ENCODE measurements at regions not wholly inside any gene's neighbourhood (a gene's known extent, or its start where the extent isn't known, plus 50 kb on each side); places are given as distances from the start of the nearest gene placed in this dataset.

- no peaks in the 10 kb centered on the region for H3K79me2 ChIP-seq (ENCODE audit: insufficient read depth, low read depth)
- TF ChIP-seq CTCF (conservative IDR thresholded peaks at IDR 0.05; ENCODE audit: low read depth, low read length): no peak
- H3K27me3 ChIP-seq (ENCODE audit: insufficient read depth, low read depth): no peaks in the 10 kb centered on the region
- H3K36me3 ChIP-seq (ENCODE audit: insufficient read depth): no peaks in the 10 kb centered on the region
- no peaks in the 10 kb centered on the region for H3K4me1 ChIP-seq (ENCODE audit: low read depth, poor library complexity, severe bottlenecking)
- no peak overlapping the region for H2AFZ ChIP-seq (ENCODE audit: low read depth)
- H3K4me2 ChIP-seq: no peak overlapping the region
- H3K9ac ChIP-seq: no peak overlapping the region
- H3K27ac ChIP-seq: no peak overlapping the region
- H4K20me1 ChIP-seq (ENCODE audit: insufficient read depth): no peaks in the 10 kb centered on the region
- no peak overlapping the region for H3K4me3 ChIP-seq (IDR thresholded peaks at IDR 0.05; ENCODE audit: insufficient read depth, low read depth, low read length)
Observed at GRCh38 chr10:29790207-29790606, 155.4 kb upstream of the SVIL start.

GRCh38 chr10:29788113-29788512 is 153.3 kb upstream of the SVIL start:
- H3K4me2 ChIP-seq: no peak overlapping the region
- no peaks in the 10 kb centered on the region for H3K27me3 ChIP-seq (ENCODE audit: insufficient read depth, low read depth)
- H3K4me1 ChIP-seq (ENCODE audit: low read depth, poor library complexity, severe bottlenecking): peaks cover 8% of the 10 kb centered on the region

GRCh38 chr10:29785701-29786100 is 150.9 kb upstream of the SVIL start:
- Histone ChIP-seq H3K9ac (no peak overlapping the region), H3K4me1 (ENCODE audit: low read depth, poor library complexity, severe bottlenecking) (peaks cover 17% of the 10 kb centered on the region), H3K4me3 (IDR thresholded peaks at IDR 0.05; ENCODE audit: insufficient read depth, low read depth, low read length) (no peak overlapping the region), H4K20me1 (ENCODE audit: insufficient read depth) (no peaks in the 10 kb centered on the region), H3K4me2 (no peak overlapping the region), H3K36me3 (ENCODE audit: insufficient read depth) (no peaks in the 10 kb centered on the region), H2AFZ (ENCODE audit: low read depth) (no peak overlapping the region), H3K79me2 (ENCODE audit: insufficient read depth, low read depth) (no peaks in the 10 kb centered on the region), H3K27me3 (ENCODE audit: insufficient read depth, low read depth) (no peaks in the 10 kb centered on the region), H3K27ac (no peak overlapping the region)
- no peak for TF ChIP-seq CTCF (conservative IDR thresholded peaks at IDR 0.05; ENCODE audit: low read depth, low read length)

More at GRCh38 chr10:29788113-29788512, 153.3 kb upstream of the SVIL start:
- no peak overlapping the region for H3K27ac ChIP-seq
- H3K36me3 ChIP-seq (ENCODE audit: insufficient read depth): no peaks in the 10 kb centered on the region
- no peak overlapping the region for H3K4me3 ChIP-seq (IDR thresholded peaks at IDR 0.05; ENCODE audit: insufficient read depth, low read depth, low read length)
- H3K79me2 ChIP-seq (ENCODE audit: insufficient read depth, low read depth): no peaks in the 10 kb centered on the region
- TF ChIP-seq CTCF (conservative IDR thresholded peaks at IDR 0.05; ENCODE audit: low read depth, low read length): no peak
- H2AFZ ChIP-seq (ENCODE audit: low read depth): no peak overlapping the region
- no peaks in the 10 kb centered on the region for H4K20me1 ChIP-seq (ENCODE audit: insufficient read depth)
- no peak overlapping the region for H3K9ac ChIP-seq

GRCh38 chr10:29784175-29784773 is 149.5 kb upstream of the SVIL start:
- H3K4me2 ChIP-seq: no peak overlapping the region

More at GRCh38 chr10:29784175-29784773, 149.5 kb upstream of the SVIL start:
- Histone ChIP-seq H3K4me3 (IDR thresholded peaks at IDR 0.05; ENCODE audit: insufficient read depth, low read depth, low read length) (no peak overlapping the region), H3K27ac (no peak overlapping the region), H3K27me3 (ENCODE audit: insufficient read depth, low read depth) (no peaks in the 10 kb centered on the region), H3K4me1 (ENCODE audit: low read depth, poor library complexity, severe bottlenecking) (peaks cover 17% of the 10 kb centered on the region), H3K9ac (no peak overlapping the region), H4K20me1 (ENCODE audit: insufficient read depth) (no peaks in the 10 kb centered on the region), H3K79me2 (ENCODE audit: insufficient read depth, low read depth) (no peaks in the 10 kb centered on the region), H2AFZ (ENCODE audit: low read depth) (no peak overlapping the region), H3K36me3 (ENCODE audit: insufficient read depth) (no peaks in the 10 kb centered on the region)
- no peak for TF ChIP-seq CTCF (conservative IDR thresholded peaks at IDR 0.05; ENCODE audit: low read depth, low read length)

All from KMS-11 (cell line).